GM18505 (cell line): ENCODE measurements at regions not wholly inside any gene's neighbourhood (a gene's known extent, or its start where the extent isn't known, plus 50 kb on each side); places are given as distances from the start of the nearest gene placed in this dataset.

Experiments
- ATAC-seq: cut with Tn5 transposase; IDR thresholded peaks from one replicate; pipeline ENCODE4 v1.9.1; 2021; ENCODE audit not compliant: unreplicated experiment
- POLR2A ChIP-seq: IDR thresholded peaks from 4 replicates; pipeline ENCODE4 v1.6.1; 2011; ENCODE audit warnings: borderline replicate concordance; ENCODE audit not compliant: insufficient read depth, insufficient read length; ENCODE audit errors: extremely low read depth

DNA sequence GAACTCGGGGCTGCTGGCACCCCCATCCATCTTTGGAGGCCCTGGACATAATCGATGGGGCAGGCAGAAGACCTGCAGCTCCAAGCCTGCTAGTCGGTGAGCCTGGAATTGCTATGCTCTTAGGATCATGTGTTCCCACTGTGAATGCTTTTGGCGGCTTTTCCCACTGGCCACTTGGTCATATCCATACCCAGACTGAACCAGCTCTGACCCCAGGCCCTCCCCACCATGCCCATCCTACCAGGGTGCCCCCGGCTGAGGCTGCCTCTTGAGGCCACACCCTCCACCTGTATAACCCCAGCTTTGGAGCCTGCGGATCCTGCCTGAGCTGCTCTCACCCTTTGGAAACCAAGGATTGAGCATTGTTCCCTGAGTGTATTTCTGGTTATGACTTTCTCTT, 113.5 kb downstream of the TENT4A start:
- ATAC-seq, result no peak
- TF ChIP-seq POLR2A, result no peak

DNA sequence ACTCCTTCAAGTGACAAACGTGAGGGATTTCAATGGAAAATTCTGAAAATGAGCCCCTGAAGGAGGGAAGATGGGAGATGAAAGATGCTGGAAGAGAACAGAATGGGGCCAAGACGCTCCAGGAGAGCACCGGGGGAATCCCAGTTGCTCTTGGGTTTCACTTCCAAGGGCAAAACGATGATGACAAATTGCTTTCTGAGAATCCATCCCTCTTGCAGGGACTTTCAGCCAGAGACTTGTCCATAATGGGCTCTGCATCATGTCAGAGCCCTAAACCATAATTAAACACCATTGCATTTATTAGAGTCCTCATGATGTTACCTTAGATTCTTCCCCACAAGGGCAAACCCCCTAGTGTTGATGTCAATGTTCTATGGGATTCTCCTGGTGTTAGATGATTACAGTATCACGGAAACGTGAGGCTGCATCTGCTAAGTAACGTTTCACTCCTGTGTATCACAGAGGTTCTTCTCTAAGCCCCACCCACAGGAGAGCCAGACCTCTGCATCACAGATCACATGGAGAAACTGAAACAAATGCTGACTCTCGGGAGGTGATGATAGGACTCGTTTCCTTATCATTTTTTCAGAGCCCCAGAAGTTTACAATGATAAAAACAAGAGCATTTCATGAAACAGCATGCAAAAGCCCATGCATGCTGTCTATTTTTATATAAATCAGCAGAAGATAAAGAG, 114.4 kb downstream of the TENT4A start:
- ATAC-seq, result peak; percentile 79
- TF ChIP-seq POLR2A, result no peak

DNA sequence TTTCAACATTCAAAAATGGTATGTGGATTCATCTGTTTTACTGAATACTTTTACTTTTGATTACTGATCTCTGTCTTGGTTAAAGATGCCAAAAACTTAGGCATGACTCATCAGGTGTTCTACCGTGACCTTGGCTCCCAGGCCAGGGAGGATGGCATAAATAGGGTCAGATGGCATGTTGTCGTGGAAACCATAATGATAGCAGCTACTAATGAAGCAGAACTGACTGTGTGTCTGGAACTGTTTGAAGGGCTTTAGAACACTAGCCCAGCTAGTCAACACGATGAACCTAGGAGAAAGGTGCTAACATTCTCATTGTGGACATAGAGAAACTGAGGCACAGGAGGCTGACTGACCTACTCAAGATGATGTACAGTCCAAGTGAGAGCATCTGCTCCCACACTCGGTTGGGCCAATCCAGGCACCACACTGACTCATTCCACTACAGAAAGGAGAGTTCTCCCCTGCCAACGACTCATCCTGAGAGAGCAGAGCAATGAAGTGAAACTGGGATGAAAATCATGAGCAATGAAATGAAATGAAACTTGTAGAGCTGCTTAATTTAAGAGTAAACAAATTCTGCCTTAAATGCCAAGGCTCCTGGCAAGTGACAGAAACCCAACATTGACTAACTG, 116.0 kb downstream of the TENT4A start:
- TF ChIP-seq POLR2A, result no peak
- ATAC-seq, result peak; percentile 75

DNA sequence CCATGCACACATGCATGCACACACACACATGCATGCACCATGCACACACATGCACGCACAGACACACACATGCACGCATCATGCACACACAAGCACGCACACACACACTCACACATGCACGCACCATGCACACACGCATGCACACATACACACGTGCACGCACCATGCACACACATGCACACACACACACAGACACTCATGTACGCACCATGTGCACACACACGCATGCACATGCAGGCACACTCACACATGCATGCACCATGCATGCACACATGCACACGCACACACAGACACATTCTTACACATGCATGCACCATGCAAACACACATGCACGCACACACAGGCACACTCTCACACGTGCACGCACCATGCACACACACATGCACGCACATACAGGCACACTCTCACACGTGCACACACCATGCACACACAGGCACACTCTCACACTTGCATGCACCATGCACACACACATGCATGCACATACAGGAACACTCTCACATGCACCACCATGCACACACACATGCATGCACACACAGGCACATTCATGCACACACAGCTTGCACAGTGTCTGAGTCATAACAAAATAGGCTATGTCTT, 117.5 kb downstream of the TENT4A start:
- TF ChIP-seq POLR2A, result no peak
- ATAC-seq, result no peak

DNA sequence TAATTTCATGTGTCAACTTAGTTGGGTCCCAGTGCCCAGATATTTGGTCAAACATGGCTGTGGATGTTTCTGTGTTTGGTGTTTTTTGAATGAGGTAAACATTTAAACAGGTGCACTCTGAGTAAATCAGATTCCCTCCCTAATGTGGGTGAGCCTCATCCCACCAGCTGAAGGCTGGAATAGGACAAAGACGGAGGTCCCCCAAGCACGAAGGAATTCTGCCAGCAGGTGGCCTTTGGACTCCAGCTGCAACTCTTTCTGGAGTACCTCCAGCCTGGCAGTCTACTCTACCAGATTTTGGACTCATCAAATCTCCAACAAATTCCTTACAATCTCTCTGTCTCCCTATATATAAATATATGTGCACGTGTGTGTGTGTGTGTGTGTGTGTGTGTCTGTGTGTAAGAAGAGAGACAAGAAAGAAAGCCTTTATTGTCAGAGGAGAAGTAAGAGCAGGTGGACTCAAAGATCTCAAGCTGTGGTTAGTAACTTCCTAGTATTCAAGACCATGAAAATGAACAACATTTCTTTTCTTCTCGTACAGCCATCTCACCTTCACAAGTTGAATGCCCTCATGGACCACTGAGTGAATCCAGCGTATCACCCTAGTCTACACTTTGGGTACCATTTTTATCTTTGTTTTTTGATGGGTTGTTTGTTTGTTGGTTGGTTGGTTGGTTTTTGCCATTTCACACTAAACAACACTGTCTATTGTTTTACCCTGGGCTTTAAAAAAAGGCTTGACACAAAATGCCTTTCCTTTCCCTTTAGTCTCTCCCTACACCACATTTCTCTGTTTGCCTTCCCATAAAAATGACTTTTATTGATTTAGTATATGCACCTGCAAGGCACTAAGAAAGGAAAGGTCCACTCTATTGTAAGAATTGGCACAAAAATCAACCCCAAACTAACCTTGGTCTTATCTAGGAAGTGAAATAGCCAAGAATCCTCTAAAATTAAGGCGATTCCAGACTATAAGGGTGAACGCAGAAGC, 118.7 kb downstream of the TENT4A start:
- TF ChIP-seq POLR2A, result no peak
- no peak for ATAC-seq

DNA sequence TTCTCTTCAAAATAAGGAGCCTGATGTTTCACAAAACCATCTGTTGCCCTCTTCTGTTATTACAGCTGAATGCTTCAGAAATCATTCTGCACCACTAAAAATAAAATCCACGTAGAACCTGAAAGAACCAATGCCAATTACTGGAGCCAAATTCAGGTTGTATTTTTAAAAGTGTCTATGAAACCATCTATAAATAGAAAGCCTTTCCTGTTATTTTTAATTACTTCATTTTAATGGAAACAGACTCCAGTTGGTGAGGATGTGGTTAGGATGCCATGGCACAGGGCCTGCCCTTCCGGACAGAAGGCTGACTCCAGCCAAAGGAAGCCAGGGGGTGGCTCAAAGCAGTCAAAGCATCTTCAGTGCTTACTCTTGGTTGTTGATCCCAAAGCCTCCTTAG, 119.8 kb downstream of the TENT4A start:
- no peak for TF ChIP-seq POLR2A
- no peak for ATAC-seq

DNA sequence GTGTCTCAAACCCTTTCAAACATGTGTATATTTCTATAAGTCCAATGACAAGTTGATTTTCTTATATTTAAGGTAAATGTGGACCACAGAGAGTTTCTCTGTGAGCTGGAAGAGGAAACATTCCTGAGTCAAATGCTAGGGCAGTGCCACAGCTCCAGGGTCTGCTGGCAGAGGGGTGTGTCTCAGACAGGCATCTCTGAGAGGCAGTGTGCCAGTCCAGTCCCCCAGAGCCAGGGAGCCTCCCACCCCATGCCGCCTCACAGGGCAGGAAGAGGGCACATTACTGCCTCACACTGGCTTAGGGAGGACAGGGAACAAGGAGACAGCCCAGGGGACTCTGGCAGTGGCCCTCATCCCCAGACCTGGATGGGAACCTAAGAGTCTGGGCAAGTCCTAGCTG, 120.2 kb downstream of the TENT4A start:
- TF ChIP-seq POLR2A, result no peak
- ATAC-seq, result no peak

DNA sequence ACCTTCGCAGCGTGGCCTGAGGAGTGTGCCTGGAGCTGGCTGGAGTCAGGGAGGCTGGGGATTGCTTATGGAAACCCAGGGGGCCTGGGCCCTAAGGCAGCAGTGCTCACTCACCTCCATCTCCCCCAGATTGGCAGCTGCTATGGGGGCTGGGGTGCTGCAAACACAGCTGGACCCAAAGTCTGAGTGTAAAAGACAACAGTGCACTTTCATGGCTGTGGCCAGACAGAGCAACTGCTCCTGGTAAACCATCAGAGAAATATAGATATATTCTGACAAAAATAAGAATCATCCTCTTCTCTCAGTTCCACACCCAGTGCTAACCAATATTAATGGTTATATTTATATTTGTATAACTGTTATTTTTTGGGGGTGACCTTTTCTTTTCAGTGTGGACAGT, 123.9 kb downstream of the TENT4A start:
- TF ChIP-seq POLR2A, result no peak
- no peak for ATAC-seq

DNA sequence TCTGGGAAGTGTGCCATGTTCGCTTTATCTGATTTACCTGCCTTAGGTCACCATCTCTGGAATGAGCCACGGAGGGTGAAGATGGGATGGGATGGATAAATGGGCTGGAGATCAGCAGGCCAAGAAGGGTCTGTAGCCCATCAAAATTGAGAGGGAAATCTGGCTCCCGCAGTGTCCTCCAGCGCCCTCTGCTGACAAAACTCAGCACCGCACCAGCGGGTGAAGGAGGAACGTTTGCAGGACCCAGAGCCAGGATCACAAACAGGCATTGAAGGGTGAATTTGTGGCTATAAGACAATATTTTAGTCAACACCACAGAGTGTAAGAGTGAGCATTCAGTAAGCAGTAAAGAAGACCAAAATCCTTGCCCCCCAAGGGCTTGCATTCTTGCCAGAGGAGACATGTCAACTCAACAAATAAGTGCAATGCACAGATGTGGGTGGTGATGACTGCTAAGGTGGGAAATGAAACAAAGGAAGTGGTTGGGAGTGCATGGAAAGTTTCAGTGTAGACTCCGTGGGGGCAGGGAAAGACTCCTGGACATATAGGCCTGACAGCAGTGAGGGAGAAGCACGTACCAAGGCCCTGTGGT, 124.4 kb downstream of the TENT4A start:
- no peak for ATAC-seq
- no peak for TF ChIP-seq POLR2A

DNA sequence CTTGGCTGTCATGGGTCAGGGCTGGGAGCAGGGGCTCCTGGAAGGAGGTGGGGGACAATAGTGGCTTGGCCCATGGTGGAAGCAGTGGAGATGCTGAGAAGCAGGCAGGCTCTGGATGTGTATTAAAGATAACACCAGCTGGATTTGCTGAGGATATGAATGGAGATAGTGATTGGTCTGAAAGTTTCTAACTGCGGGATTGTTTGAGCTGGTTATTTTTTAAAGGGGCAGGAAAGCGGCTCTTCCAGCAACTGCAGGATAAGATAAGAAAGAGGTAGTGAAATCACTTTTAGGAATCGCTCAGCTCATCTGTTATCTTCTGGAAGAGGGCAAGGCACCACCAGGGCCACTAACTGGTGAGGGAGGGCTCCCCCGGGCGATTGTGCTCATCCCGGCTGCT, 125.5 kb downstream of the TENT4A start:
- no peak for TF ChIP-seq POLR2A
- ATAC-seq, result no peak

DNA sequence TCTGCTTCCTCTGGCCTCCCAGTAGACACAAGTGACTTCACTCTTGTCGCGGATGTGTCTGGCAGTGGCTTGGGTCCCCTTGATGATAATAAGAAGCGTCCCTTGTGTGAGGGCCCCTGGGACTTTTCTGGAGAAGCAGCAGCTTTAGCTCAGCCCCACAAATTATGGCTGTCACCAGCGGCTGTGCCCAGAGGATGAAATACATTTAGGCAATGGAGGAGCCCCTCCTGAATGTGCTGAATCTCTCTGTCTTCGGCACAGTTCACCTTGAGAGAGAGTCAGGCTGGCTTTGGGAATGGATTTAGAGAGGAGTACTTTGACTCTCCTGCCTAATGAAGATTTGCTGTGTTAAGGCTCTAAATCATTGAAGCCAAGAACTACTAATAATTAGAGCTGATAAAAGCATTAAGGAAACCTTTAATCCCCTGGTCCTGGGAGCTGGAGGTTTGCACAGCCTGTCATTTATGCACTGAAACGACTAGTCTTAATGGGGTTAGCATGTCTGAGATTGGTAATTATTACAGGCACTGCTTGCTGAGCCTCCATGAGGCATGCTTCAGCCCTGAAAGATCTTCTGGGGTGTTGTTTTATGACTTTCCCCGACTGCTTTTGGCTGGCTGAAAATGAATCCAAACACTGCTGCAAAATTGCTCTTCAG, 127.0 kb downstream of the TENT4A start:
- ATAC-seq, result no peak
- no peak for TF ChIP-seq POLR2A

DNA sequence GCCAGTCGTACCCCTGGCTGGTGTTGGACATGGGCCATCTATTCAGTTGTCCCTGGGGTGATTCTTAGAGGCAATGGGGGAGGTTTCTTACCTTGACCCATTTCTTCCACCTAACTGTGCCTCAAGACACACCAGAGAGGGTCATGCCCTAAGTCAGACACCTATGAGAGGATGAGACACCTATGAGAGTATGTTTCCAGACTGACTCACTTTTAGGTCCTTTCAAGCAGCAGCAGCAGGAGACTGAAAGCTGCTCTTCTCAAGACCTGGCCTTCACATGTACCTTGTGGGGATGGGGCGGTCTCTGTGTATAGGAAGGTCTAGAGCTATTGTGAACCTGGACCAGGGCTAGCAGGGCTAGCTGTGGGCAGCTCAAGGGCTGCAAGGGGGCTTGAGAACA, 130.1 kb downstream of the TENT4A start:
- no peak for ATAC-seq
- no peak for TF ChIP-seq POLR2A
